Heart right ventricle (tissue), 16 donors: ENCODE measurements at regions not wholly inside any gene's neighbourhood (a gene's known extent, or its start where the extent isn't known, plus 50 kb on each side); places are given as distances from the start of the nearest gene placed in this dataset.

Source experiments
- ATAC-seq, 8 donors: fragments of 200-7000 bp; cut with Tn5 transposase; one replicate each; pipeline ENCODE4 v1.9.1; 2020; ENCODE audit warnings: mild to moderate bottlenecking in 8 of 8, moderate library complexity in 8 of 8, moderate number of reproducible peaks in 1 of 8
- DNase-seq, 2 donors: peaks; one replicate each; pipeline ENCODE4 v3.0.0-alpha.2; 2020
- H3K27ac ChIP-seq, 10 donors: fragments of 200-600 bp; sonication (generic) in 2 of 10; one replicate each; pipeline versions ENCODE4 v1.5.0 to v1.8.0; 2020 to 2022; ENCODE audit warnings: mild to moderate bottlenecking in 3 of 10
- H3K27me3 ChIP-seq, 7 donors: fragments of 200-600 bp; one replicate each; pipeline ENCODE4 v1.8.0; 2021 to 2022; ENCODE audit warnings: mild to moderate bottlenecking in 2 of 7
- H3K36me3 ChIP-seq, 9 donors: fragments of 200-600 bp; sonication (generic) in 1 of 9; one replicate each; pipeline versions ENCODE4 v1.5.0 to v1.8.0; 2020 to 2022; ENCODE audit warnings: mild to moderate bottlenecking in 2 of 9
- H3K4me1 ChIP-seq, 9 donors: fragments of 200-600 bp; sonication (generic) in 1 of 9; one replicate each; pipeline versions ENCODE4 v1.5.0 to v1.8.0; 2020 to 2022; ENCODE audit warnings: mild to moderate bottlenecking in 4 of 9
- H3K4me3 ChIP-seq, 10 donors: fragments of 200-600 bp; sonication (generic) in 2 of 10; one replicate each; pipeline versions ENCODE4 v1.5.0 to v1.8.0; 2020 to 2022; ENCODE audit warnings: mild to moderate bottlenecking in 7 of 10, moderate library complexity in 2 of 10
- H3K9me3 ChIP-seq, 11 donors: fragments of 200-600 bp in 10 of 11; sonication (generic) in 2 of 11; one replicate each; pipeline versions ENCODE4 v1.5.0 to v1.8.0; 2013 to 2022; ENCODE audit warnings: mild to moderate bottlenecking in 2 of 11, control low read depth in 1 of 11, moderate library complexity in 1 of 11
- WGBS, 2 donors: extraction: QIAGEN DNeasy Blood & Tissue Kit; methylation state at CpG; one replicate each; pipeline ENCODE4 v1.1.7; 2013; ENCODE audit warnings: inconsistent platforms in 1 of 2; 5-methylcytosine and 5-hydroxymethylcytosine counted together
- intact Hi-C, 10 donors: fragments of 100-400 bp; cut with DNase I; formaldehyde crosslinking; loops; one replicate each; pipeline versions ENCODE4 v1.11.1 to v1.14.2; 2022
- TF ChIP-seq, protein P1 (sequence below), 9 donors: fragments of 200-600 bp; sonication (generic) in 2 of 9; IDR thresholded peaks; one replicate each; pipeline versions ENCODE4 v1.5.0 to v1.8.0; 2021 to 2022; ENCODE audit warnings: antibody characterized with exemption in 9 of 9, mild to moderate bottlenecking in 5 of 9, moderate library complexity in 1 of 9
- donor health status: Arrhythmogenic right ventricular cardiomyopathy.
- donor health status: ischemic (EF 13 %, LVEDD 7.1; RV severe dilation, severe dysfunction).
- donor health status: healthy with polysubstance abuse.
- donor health status: DM: no; HTN: yes; CAD: no.
- donor health status: DM: no; HTN: no; CAD: no.
- donor health status: ischemic (EF 25% LVEDD 6.9; RV normal size, moderate dysfunction).
- donor health status: ischemic (EF 25% LVEDD 5.7; RV mildly dilated, moderate dysfunction).
- donor health status: healthy.
- donor health status: DM: yes; HTN: yes; CAD: no.
- donor health status: Ischemic cardiomyopathy.
- donor health status: ischemic (EF 35%, LVEDD 5.7; RV mildly dilated, moderate dysfunction).
- donor health status: nonischemic (EF 11% LVEDD 7.7; RV severe dilation, severe dysfunction).
- donor health status: DM: yes; HTN: yes; CAD: no.
- donor health status: PGD.
- donor health status: ischemic (EF 29% LVEDD 5.4; RV normal size, mild dysfunction).
- donor health status: nonischemic (EF 23%, LVEDD 6.1; RV moderate dilation, normal function).

DNA sequence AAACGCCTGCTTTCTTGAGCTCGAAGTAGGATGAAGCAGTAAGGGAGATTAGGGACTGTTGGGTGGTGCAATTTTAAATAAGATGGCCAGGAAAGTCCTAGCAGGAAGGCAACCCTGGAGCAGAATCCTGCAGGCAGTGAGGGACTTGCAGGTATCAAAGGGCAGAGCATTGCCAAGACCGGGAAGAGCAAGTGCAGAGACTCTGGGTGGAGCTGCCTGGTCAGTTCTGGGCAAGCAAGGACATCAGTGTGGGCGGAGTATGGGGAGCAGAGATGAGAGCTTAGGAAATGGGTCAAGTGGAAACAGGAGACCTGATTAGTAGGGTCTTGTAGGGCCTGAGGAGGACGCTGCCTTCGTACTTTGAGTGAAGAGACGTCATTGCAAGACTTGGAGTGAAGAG lies 64.4 kb upstream of the NCK2 start:
- Histone ChIP-seq H3K36me3 (no peaks in the 10 kb centered on the region), H3K4me1 (peaks cover 0 to 6% (median 0%) of the 10 kb centered on the region in 9 donors), H3K27me3 (no peaks in the 10 kb centered on the region), H3K4me3 (no peak overlapping the region), H3K9me3 (no peaks in the 10 kb centered on the region), H3K27ac (no peak overlapping the region)
- intact Hi-C loops, result no loop called here
- no peak for DNase-seq
- 93 to 97% methylated on average over 7 of the region's 7 CpGs for WGBS, 2 donors
- TF ChIP-seq, protein P1, sequence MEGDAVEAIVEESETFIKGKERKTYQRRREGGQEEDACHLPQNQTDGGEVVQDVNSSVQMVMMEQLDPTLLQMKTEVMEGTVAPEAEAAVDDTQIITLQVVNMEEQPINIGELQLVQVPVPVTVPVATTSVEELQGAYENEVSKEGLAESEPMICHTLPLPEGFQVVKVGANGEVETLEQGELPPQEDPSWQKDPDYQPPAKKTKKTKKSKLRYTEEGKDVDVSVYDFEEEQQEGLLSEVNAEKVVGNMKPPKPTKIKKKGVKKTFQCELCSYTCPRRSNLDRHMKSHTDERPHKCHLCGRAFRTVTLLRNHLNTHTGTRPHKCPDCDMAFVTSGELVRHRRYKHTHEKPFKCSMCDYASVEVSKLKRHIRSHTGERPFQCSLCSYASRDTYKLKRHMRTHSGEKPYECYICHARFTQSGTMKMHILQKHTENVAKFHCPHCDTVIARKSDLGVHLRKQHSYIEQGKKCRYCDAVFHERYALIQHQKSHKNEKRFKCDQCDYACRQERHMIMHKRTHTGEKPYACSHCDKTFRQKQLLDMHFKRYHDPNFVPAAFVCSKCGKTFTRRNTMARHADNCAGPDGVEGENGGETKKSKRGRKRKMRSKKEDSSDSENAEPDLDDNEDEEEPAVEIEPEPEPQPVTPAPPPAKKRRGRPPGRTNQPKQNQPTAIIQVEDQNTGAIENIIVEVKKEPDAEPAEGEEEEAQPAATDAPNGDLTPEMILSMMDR (IDR thresholded peaks at IDR 0.05), result no peak
- ATAC-seq, result no peak

DNA sequence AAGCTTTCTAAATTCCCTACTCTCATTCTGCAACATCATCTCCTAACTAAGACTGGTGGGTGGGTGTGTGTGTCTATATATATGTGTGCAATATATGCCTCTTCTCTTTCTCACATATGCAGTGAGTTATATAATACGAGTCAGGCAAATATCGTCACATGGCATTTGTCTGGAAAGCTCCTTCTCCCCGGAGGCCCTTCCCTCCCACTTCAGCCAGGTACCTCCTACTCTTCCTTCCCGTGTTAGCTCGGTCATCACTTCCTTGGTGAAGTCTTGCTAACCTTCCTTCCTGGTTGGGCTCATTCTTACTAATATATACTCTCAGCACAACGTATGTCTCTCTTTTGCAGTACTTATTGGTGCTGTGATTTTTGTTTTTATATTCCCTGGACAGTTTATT lies 66.4 kb upstream of the NCK2 start:
- intact Hi-C loops, result no loop called here
- no peaks in the 10 kb centered on the region for H3K36me3 ChIP-seq
- H3K9me3 ChIP-seq, result no peaks in the 10 kb centered on the region
- H3K27me3 ChIP-seq, result no peaks in the 10 kb centered on the region
- TF ChIP-seq, protein P1 (IDR thresholded peaks at IDR 0.05), result no peak
- no peak overlapping the region for H3K4me3 ChIP-seq
- WGBS, 2 donors, result 59 to 72% methylated on average over 6 of the region's 6 CpGs
- no peak overlapping the region for H3K27ac ChIP-seq
- ATAC-seq, result no peak
- no peak for DNase-seq
- H3K4me1 ChIP-seq, result peaks cover 0 to 21% (median 7%) of the 10 kb centered on the region in 9 donors

DNA sequence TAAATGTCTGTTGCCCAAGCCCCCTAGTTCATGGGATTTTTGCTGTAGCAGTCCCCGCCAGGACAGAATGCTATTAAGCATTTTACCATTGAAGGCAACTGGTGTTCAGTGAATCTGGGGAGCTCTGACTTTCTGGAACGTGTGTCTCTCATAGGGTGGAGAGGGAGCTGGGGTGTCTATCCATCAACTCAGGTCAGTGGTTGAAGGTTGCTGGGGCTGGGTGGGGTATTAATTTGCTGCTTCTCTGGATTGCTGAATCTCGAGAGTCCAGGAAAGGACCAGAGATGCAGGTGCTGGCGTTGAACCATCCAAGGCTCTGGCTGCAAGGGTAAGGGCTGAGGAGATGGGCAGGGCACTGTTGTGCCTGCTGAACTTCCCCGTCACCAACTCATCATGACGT lies 66.8 kb upstream of the NCK2 start:
- H3K27ac ChIP-seq, result no peak overlapping the region
- no peaks in the 10 kb centered on the region for H3K27me3 ChIP-seq
- WGBS, 2 donors, result 85 to 93% methylated on average over 6 of the region's 6 CpGs
- no peak for DNase-seq
- H3K36me3 ChIP-seq, result no peaks in the 10 kb centered on the region
- peaks cover 0 to 21% (median 7%) of the 10 kb centered on the region in 9 donors for H3K4me1 ChIP-seq
- intact Hi-C loops, result no loop called here
- ATAC-seq, result no peak
- no peaks in the 10 kb centered on the region for H3K9me3 ChIP-seq
- no peak overlapping the region for H3K4me3 ChIP-seq
- TF ChIP-seq, protein P1 (IDR thresholded peaks at IDR 0.05), result no peak

DNA sequence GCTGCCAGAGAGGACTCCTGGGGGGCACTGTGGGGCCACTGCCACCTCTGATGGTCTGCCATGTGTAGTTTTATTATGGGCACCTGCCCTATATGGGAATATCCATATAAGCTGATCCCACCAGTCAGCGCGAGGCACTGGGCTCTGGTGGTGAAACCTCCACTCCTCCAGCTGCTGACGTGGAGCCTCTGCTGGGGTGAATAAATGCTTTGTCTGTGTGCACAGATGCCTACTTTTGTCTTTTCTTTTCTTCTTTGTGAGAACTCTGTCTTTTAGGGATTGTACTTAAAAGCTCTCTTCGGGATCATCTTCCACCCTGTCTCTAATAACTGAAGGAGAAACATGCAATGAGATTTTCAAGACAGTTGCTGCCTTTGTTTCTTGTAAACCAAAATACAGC lies 68.9 kb upstream of the NCK2 start:
- Histone ChIP-seq H3K4me1 (peaks cover 0 to 21% (median 7%) of the 10 kb centered on the region in 9 donors), H3K9me3 (no peaks in the 10 kb centered on the region), H3K4me3 (no peak overlapping the region), H3K27me3 (no peaks in the 10 kb centered on the region), H3K27ac (no peak overlapping the region), H3K36me3 (no peaks in the 10 kb centered on the region)
- no peak for DNase-seq
- ATAC-seq, result no peak
- 84 to 89% methylated on average over 4 of the region's 4 CpGs for WGBS, 2 donors
- intact Hi-C loops, result no loop called here
- TF ChIP-seq, protein P1 (IDR thresholded peaks at IDR 0.05), result no peak
